Neural progenitor cell (in vitro differentiated cells): ENCODE measurements at regions not wholly inside any gene's neighbourhood (a gene's known extent, or its start where the extent isn't known, plus 50 kb on each side); places are given as distances from the start of the nearest gene placed in this dataset.

ENCODE experiments used
- CTCF ChIP-seq: fragments of 200-600 bp; sonication (generic); IDR thresholded peaks from 2 replicates; pipeline ENCODE4 v1.5.1; 2017; ENCODE audit warnings: antibody characterized with exemption, mild to moderate bottlenecking
- EZH2 ChIP-seq: fragments of 200-600 bp; sonication (generic); IDR thresholded peaks from 2 replicates; pipeline ENCODE4 v1.6.1; 2017; ENCODE audit warnings: antibody characterized with exemption, mild to moderate bottlenecking, moderate library complexity
- EZH2phosphoT487 ChIP-seq: fragments of 200-600 bp; sonication (generic); IDR thresholded peaks from 2 replicates; pipeline ENCODE4 v1.6.1; 2017; ENCODE audit warnings: antibody characterized with exemption

GRCh38 chrX:43317378-43317777 is 338.7 kb upstream of the MAOA start:
- TF ChIP-seq EZH2, result no peak
- TF ChIP-seq CTCF, result no peak
- no peak for TF ChIP-seq EZH2phosphoT487
